ENCODE measurements at regions not wholly inside any gene's neighbourhood (a gene's known extent, or its start where the extent isn't known, plus 50 kb on each side); places are given as distances from the start of the nearest gene placed in this dataset.

- no peak for TF ChIP-seq CTCF (IDR thresholded peaks at IDR 0.05)
Observed at GRCh38 chr4:136651278-136651667, 881.0 kb downstream of the PCDH18 start.

- TF ChIP-seq CTCF (IDR thresholded peaks at IDR 0.05): no peak
Observed at GRCh38 chr4:136650541-136651277, 881.6 kb downstream of the PCDH18 start.

GRCh38 chr4:136644279-136644678, 888.0 kb downstream of the PCDH18 start:
- TF ChIP-seq CTCF (IDR thresholded peaks at IDR 0.05): no peak

GRCh38 chr4:136643416-136643815, 888.9 kb downstream of the PCDH18 start:
- no peak for TF ChIP-seq CTCF (IDR thresholded peaks at IDR 0.05)

- peak; percentile 65 for TF ChIP-seq CTCF (IDR thresholded peaks at IDR 0.05)
Observed at GRCh38 chr4:136637071-136637777, 895.1 kb downstream of the PCDH18 start.

- TF ChIP-seq CTCF (IDR thresholded peaks at IDR 0.05): no peak
Observed at GRCh38 chr4:136636155-136636554, 896.1 kb downstream of the PCDH18 start.

GRCh38 chr4:136634121-136634520, 898.2 kb downstream of the PCDH18 start:
- TF ChIP-seq CTCF (IDR thresholded peaks at IDR 0.05): no peak

Data from LNCAP (cell line).